Cardiac muscle cell (in vitro differentiated cells and primary cell): ENCODE measurements at regions not wholly inside any gene's neighbourhood (a gene's known extent, or its start where the extent isn't known, plus 50 kb on each side); places are given as distances from the start of the nearest gene placed in this dataset.

Source experiments
- DNase-seq, 2 donors: peaks; one replicate each; pipeline versions ENCODE4 v3.0.0 to v3.0.0-alpha.2; 2010 to 2017; ENCODE audit warnings: low read depth in 1 of 2, low spot score in 1 of 2
- H3K27ac ChIP-seq: fragments of 200-600 bp; sonication (generic); 2 replicates; pipeline ENCODE4 v1.5.1; 2016
- H3K27me3 ChIP-seq: fragments of 200-600 bp; sonication (generic); 2 replicates; pipeline ENCODE4 v1.6.0; 2016; ENCODE audit warnings: control low read depth
- H3K36me3 ChIP-seq: fragments of 200-600 bp; sonication (generic); 2 replicates; pipeline ENCODE4 v1.5.1; 2016; ENCODE audit warnings: control low read depth
- H3K4me1 ChIP-seq: fragments of 200-600 bp; sonication (generic); 2 replicates; pipeline ENCODE4 v1.8.1; 2017; ENCODE audit warnings: low read depth, mild to moderate bottlenecking, mixed run types
- H3K4me3 ChIP-seq: fragments of 200-600 bp; sonication (generic); 2 replicates; pipeline ENCODE4 v1.5.1; 2016; ENCODE audit warnings: mild to moderate bottlenecking
- H3K9me3 ChIP-seq: fragments of 200-600 bp; sonication (generic); 2 replicates; pipeline ENCODE4 v1.5.1; 2017; ENCODE audit warnings: low read depth, mild to moderate bottlenecking, control low read depth
- TF ChIP-seq, protein P1 (sequence below): IDR thresholded peaks from 2 replicates; pipeline ENCODE4 v1.5.1; 2012; ENCODE audit warnings: low read depth, mild to moderate bottlenecking, low read length

- no peak overlapping the region for H3K4me3 ChIP-seq
- H3K9me3 ChIP-seq: no peaks in the 10 kb centered on the region
- TF ChIP-seq, protein P1, sequence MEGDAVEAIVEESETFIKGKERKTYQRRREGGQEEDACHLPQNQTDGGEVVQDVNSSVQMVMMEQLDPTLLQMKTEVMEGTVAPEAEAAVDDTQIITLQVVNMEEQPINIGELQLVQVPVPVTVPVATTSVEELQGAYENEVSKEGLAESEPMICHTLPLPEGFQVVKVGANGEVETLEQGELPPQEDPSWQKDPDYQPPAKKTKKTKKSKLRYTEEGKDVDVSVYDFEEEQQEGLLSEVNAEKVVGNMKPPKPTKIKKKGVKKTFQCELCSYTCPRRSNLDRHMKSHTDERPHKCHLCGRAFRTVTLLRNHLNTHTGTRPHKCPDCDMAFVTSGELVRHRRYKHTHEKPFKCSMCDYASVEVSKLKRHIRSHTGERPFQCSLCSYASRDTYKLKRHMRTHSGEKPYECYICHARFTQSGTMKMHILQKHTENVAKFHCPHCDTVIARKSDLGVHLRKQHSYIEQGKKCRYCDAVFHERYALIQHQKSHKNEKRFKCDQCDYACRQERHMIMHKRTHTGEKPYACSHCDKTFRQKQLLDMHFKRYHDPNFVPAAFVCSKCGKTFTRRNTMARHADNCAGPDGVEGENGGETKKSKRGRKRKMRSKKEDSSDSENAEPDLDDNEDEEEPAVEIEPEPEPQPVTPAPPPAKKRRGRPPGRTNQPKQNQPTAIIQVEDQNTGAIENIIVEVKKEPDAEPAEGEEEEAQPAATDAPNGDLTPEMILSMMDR: no peak
- H3K36me3 ChIP-seq: no peaks in the 10 kb centered on the region
- H3K4me1 ChIP-seq: no peaks in the 10 kb centered on the region
- no peak for DNase-seq
- H3K27me3 ChIP-seq: no peaks in the 10 kb centered on the region
- no peak overlapping the region for H3K27ac ChIP-seq
Measured at GRCh38 chr1:221622389-221622788, 119.5 kb downstream of the DUSP10 start.

GRCh38 chr1:221625026-221625425 is 116.9 kb downstream of the DUSP10 start:
- H3K27ac ChIP-seq: no peak overlapping the region
- no peaks in the 10 kb centered on the region for H3K36me3 ChIP-seq
- no peaks in the 10 kb centered on the region for H3K9me3 ChIP-seq
- H3K4me1 ChIP-seq: no peaks in the 10 kb centered on the region
- no peaks in the 10 kb centered on the region for H3K27me3 ChIP-seq
- TF ChIP-seq, protein P1: no peak
- DNase-seq: no peak
- H3K4me3 ChIP-seq: no peak overlapping the region

DNA sequence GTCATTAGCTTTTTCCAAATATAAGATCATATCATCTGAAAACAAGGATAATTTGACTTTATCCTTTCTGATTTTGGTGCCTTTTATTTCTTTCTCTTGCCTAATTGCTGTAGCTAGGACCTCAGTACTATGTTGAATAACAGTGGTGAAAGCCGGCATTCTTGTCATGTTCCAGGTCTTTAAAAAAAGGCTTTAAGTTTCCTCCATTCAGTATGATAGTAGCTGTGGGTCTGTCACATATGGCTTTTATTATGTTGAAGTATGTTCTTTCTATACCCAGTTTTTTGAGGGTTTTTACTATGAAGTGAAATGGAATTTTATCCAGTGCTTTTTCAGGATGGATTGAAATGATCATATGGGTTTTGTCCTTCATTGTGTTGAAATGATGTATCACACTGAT is 115.8 kb downstream of the DUSP10 start:
- Histone ChIP-seq H3K4me1 (no peaks in the 10 kb centered on the region), H3K36me3 (no peaks in the 10 kb centered on the region), H3K4me3 (no peak overlapping the region), H3K9me3 (no peaks in the 10 kb centered on the region), H3K27me3 (no peaks in the 10 kb centered on the region), H3K27ac (no peak overlapping the region)
- TF ChIP-seq, protein P1: no peak
- no peak for DNase-seq

- no peaks in the 10 kb centered on the region for H3K27me3 ChIP-seq
- H3K27ac ChIP-seq: no peak overlapping the region
- H3K4me1 ChIP-seq: peaks cover 21% of the 10 kb centered on the region
- no peak for DNase-seq
- TF ChIP-seq, protein P1: no peak
- no peaks in the 10 kb centered on the region for H3K9me3 ChIP-seq
- H3K4me3 ChIP-seq: no peak overlapping the region
- no peaks in the 10 kb centered on the region for H3K36me3 ChIP-seq
Measured at GRCh38 chr1:221630236-221630635, 111.7 kb downstream of the DUSP10 start.

GRCh38 chr1:221631556-221631955 is 110.3 kb downstream of the DUSP10 start:
- Histone ChIP-seq H3K4me3 (no peak overlapping the region), H3K27me3 (no peaks in the 10 kb centered on the region), H3K9me3 (no peaks in the 10 kb centered on the region), H3K27ac (no peak overlapping the region), H3K36me3 (no peaks in the 10 kb centered on the region), H3K4me1 (peaks cover 22% of the 10 kb centered on the region)
- TF ChIP-seq, protein P1: no peak
- DNase-seq: no peak

DNA sequence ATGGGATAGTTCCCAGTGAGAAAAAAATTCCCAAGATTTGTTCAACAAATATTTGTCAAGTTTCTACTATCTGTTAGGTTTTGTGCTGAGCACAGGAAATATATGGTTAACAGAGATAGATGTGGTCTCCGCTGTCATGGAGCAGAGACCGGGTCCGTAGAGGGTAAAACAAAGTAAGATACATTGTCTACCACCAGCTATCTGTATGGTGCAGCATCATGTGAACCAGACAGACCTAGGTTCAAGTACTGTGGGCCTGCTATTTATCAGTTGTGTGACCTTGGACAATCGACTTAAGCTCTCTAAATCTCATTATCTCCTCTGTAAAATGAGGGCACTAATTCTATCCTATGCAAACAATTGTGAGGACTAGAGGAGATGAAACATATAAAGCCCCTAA is 109.8 kb downstream of the DUSP10 start:
- Histone ChIP-seq H3K4me1 (peaks cover 22% of the 10 kb centered on the region), H3K27ac (no peak overlapping the region), H3K9me3 (no peaks in the 10 kb centered on the region), H3K27me3 (no peaks in the 10 kb centered on the region), H3K4me3 (no peak overlapping the region), H3K36me3 (no peaks in the 10 kb centered on the region)
- DNase-seq: no peak
- TF ChIP-seq, protein P1: no peak
